GM10266 (cell line): ENCODE measurements at regions not wholly inside any gene's neighbourhood (a gene's known extent, or its start where the extent isn't known, plus 50 kb on each side); places are given as distances from the start of the nearest gene placed in this dataset.

ENCODE experiments used
- DNase-seq: peaks from one replicate; pipeline ENCODE4 v3.0.0; 2012; ENCODE audit errors: extremely low spot score
- TF ChIP-seq, protein P1 (sequence below): IDR thresholded peaks from 2 replicates; pipeline ENCODE4 v1.5.1; 2012; ENCODE audit warnings: mild to moderate bottlenecking, low read depth; ENCODE audit not compliant: control insufficient read depth, insufficient read depth; ENCODE audit errors: missing control alignments

DNA sequence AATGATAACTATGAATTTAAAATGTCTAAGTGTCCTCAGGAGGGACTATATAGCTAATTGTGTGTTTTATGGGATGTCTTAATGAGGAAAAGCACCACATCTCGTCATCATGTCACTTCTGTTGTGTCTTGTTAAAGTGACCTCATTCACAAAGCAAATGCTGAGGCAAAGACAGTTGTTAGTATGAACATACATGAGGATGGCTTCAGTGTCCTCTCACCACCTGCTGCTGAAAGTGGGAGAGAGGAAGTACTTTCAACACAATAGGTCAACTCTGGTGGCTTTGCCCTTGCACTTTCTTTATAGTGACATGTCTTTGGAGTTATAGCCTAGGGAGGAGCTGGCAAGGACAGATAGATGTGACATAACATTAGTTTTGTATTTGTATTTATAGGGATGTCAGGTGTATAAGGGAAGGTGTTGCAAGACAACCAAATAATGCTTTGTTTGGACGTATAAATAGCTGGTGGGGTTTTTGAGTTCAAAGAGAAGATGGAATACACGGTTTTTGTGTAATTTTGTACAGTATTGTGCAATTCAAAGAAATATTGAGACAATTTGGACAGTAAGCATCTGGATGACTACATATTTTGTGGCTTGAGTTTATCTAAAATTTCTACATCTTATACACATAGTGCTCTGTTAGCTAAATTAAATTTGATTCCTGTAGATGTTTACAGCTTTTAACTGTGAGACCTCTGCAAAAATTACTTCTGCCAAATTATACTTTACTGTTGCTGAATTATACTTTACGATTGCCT lies 131.7 kb upstream of the ATP2B1 start:
- no peak for DNase-seq
- TF ChIP-seq, protein P1, sequence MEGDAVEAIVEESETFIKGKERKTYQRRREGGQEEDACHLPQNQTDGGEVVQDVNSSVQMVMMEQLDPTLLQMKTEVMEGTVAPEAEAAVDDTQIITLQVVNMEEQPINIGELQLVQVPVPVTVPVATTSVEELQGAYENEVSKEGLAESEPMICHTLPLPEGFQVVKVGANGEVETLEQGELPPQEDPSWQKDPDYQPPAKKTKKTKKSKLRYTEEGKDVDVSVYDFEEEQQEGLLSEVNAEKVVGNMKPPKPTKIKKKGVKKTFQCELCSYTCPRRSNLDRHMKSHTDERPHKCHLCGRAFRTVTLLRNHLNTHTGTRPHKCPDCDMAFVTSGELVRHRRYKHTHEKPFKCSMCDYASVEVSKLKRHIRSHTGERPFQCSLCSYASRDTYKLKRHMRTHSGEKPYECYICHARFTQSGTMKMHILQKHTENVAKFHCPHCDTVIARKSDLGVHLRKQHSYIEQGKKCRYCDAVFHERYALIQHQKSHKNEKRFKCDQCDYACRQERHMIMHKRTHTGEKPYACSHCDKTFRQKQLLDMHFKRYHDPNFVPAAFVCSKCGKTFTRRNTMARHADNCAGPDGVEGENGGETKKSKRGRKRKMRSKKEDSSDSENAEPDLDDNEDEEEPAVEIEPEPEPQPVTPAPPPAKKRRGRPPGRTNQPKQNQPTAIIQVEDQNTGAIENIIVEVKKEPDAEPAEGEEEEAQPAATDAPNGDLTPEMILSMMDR, result no peak

DNA sequence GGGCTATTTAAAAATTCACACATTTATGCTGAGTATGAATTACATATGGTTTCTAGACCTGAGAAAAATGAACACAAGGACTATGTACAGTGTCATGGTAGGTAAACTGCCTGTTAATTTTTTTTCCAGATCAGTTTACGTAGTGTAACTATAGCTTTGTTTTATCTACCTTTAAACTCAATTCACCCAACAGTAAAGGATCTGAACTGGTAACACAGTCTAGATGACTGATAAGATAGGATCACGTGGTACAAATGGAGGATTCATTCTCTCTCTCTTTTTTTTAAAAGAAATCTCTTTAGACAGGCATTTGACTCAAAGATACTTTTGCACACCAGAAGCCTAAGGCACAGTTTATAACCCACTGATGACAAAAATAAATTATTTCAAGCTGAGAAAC lies 130.8 kb upstream of the ATP2B1 start:
- TF ChIP-seq, protein P1, result no peak
- DNase-seq, result no peak

DNA sequence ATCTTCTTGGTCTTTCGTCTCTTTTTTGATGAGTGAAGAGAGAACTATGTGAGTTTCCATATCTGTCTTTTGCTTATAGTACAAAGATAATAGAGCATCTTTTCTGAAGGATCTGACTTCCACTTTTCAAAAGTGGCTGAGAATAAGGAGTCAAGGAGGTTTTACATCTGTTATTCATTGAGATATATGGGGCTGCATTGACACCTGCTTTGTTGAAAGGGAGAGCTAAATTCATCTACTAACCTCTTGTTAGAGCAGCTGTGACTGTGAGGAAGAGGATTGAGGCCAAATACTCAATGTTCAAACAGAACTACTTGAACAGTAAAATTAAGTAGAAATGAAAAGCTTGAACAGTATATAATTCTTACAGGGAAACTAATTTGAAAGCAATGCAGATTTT lies 130.2 kb upstream of the ATP2B1 start:
- no peak for DNase-seq
- TF ChIP-seq, protein P1, result no peak

DNA sequence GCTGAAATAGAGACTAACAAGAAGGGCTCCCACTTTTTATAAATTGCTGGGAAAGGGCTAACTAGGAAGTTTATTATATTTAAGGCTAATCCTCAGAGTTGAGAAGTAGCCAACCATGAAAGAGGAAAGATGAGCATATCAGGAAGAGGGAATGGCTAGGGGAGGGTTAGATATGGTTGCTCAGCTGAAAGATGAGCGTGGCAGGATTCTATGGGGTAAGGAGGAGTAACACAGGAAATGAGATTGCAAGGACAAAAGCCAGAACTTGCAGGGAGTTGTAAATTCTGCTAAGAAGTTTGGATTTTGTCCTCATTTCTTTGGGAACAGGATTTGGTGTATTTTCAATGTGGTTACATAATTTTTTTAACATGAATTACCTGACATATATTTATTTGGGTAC lies 127.4 kb upstream of the ATP2B1 start:
- no peak for DNase-seq
- TF ChIP-seq, protein P1, result no peak

DNA sequence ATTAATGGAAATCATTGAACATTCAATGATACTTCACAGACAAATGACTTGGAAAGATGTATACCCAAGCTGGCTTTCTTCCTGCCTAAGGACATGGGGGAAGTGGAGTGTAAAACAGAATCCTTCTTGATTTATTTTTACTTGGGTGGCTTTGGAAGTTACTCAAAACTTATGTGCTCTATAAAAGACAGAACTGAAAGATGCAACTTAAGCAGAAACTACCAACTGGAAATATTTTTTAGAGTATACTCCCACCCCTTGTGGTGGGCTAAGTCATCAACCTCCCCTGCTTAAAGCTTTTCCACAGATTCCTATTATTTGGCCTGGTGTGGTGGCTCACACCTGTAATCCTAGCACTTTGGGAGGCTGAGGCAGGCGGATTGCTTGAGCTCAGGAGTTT lies 126.0 kb upstream of the ATP2B1 start:
- DNase-seq, result no peak
- TF ChIP-seq, protein P1, result no peak

DNA sequence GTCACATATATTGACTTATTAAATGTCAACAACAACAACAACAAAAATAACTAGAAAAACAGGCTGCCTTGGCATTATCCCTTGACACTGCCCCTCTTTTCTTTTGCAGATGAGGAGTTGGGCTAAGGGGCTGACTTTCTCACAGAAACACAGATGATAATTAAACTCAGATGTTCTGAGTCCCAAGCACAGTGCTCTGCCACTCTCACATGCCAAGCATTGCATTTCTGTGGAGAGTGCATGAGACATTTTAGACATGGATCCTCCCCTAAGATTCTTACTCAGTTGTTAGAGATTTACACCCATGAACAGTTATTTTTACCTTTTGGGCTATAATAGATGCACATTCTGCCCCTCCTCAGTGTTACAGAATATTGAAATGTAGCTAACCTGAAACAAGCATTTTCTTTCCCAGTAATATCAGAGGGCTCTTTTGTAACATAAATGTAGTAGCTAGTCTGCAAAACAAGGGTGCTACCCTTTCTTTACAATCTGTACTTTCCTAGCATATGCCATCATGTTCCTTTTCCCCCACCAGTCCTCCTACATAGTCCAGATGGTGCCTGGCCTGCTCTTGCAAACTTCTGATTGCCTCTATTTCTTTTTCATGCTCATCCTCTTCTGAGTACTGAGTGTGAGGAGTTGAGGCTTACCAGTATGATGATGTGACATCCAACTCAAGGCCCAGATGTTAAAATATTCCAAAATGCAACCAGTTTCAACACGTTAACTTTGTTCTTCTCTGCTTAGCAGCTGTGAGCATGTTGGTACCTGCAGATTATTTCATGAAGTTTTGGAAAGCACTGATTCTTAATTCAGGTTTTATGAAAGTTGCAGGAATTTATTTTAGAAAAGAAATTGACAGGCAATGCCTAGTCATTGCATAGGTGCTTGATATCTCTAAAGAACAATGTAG lies 125.0 kb upstream of the ATP2B1 start:
- DNase-seq, result no peak
- TF ChIP-seq, protein P1, result no peak

DNA sequence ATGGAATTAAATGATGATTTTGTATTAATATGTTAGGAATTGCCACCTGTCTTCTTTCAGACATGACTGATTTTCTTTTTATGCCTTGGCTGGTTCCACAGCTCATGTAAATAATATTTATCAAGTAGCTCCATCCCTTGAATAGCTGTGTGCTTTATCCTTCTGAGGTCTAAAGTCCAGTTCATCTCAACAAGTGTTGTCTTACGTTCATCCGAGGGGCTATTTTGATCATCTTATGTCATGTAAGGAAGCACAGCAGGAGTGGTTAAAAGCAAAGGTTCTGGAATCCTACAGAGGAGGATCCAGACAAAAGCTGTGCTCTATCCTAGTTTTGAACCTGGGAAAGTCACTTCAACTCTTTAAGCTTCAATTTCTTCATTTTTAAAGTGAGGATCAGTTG lies 123.7 kb upstream of the ATP2B1 start:
- TF ChIP-seq, protein P1, result no peak
- no peak for DNase-seq
